ENCODE measurements at regions not wholly inside any gene's neighbourhood (a gene's known extent, or its start where the extent isn't known, plus 50 kb on each side); places are given as distances from the start of the nearest gene placed in this dataset.

DNA sequence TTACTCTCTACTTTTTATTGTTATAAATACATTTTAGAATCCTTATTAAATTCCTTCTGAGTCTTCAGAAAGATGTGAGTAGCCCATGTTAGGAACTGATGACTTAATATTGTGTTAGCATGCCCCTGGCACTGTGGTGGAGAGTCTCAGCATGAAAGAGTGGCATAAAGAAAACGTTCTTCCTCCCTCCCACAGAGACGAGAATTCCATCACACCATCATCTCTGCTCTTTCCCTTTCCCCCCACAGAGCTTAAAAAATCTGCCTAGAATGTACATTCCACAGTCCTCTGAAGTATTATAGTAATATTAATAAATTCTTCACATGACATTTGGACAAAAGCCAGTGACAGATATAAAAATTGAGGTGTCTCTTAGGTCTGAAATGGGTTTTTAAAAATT lies 117.8 kb upstream of the DKK2 start:
- Histone ChIP-seq H3K27me3 (ENCODE audit: insufficient read depth) (no peaks in the 10 kb centered on the region), H3K9me2 (ENCODE audit: insufficient read depth) (no peaks in the 10 kb centered on the region), H3F3A (replicated peaks; ENCODE audit: low read depth) (no peaks in the 10 kb centered on the region), H4K20me1 (replicated peaks; ENCODE audit: insufficient read depth) (no peaks in the 10 kb centered on the region), H3K4me1 (ENCODE audit: insufficient read depth) (no peaks in the 10 kb centered on the region), H3K36me3 (ENCODE audit: insufficient read depth) (no peaks in the 10 kb centered on the region), H3K4me3 (no peak overlapping the region), H3K79me2 (replicated peaks; ENCODE audit: insufficient read depth) (no peaks in the 10 kb centered on the region), H2AFZ (no peak overlapping the region), H3K4me2 (no peak overlapping the region), H3K27ac (ENCODE audit: low read depth) (no peak overlapping the region)
- H3K27ac Mint-ChIP-seq: no peak overlapping the region
- no peaks in the 10 kb centered on the region for H3K9me3 Mint-ChIP-seq
- peak; percentile 4 for DNase-seq (ENCODE audit: low spot score)
- peak; percentile 25; the same call in 1 of the 3 replicates for ATAC-seq
- peaks cover 3% of the 10 kb centered on the region for H3K27me3 Mint-ChIP-seq (ENCODE audit: insufficient read depth, low read depth, poor library complexity)
- peaks cover 19% of the 10 kb centered on the region for H3K4me1 Mint-ChIP-seq
- TF ChIP-seq NANOG (IDR thresholded peaks at IDR 0.05; ENCODE audit: borderline replicate concordance): no peak
- TF ChIP-seq, protein P1, sequence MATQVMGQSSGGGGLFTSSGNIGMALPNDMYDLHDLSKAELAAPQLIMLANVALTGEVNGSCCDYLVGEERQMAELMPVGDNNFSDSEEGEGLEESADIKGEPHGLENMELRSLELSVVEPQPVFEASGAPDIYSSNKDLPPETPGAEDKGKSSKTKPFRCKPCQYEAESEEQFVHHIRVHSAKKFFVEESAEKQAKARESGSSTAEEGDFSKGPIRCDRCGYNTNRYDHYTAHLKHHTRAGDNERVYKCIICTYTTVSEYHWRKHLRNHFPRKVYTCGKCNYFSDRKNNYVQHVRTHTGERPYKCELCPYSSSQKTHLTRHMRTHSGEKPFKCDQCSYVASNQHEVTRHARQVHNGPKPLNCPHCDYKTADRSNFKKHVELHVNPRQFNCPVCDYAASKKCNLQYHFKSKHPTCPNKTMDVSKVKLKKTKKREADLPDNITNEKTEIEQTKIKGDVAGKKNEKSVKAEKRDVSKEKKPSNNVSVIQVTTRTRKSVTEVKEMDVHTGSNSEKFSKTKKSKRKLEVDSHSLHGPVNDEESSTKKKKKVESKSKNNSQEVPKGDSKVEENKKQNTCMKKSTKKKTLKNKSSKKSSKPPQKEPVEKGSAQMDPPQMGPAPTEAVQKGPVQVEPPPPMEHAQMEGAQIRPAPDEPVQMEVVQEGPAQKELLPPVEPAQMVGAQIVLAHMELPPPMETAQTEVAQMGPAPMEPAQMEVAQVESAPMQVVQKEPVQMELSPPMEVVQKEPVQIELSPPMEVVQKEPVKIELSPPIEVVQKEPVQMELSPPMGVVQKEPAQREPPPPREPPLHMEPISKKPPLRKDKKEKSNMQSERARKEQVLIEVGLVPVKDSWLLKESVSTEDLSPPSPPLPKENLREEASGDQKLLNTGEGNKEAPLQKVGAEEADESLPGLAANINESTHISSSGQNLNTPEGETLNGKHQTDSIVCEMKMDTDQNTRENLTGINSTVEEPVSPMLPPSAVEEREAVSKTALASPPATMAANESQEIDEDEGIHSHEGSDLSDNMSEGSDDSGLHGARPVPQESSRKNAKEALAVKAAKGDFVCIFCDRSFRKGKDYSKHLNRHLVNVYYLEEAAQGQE (IDR thresholded peaks at IDR 0.05; ENCODE audit: unreplicated experiment): no peak
- no peak for TF ChIP-seq ZNF331 (CRISPR knock-in tag; IDR thresholded peaks at IDR 0.05; ENCODE audit: low read depth)
- no peak for TF ChIP-seq EZH2phosphoT487 (IDR thresholded peaks at IDR 0.05; ENCODE audit: unreplicated experiment)
- TF ChIP-seq, protein P2, sequence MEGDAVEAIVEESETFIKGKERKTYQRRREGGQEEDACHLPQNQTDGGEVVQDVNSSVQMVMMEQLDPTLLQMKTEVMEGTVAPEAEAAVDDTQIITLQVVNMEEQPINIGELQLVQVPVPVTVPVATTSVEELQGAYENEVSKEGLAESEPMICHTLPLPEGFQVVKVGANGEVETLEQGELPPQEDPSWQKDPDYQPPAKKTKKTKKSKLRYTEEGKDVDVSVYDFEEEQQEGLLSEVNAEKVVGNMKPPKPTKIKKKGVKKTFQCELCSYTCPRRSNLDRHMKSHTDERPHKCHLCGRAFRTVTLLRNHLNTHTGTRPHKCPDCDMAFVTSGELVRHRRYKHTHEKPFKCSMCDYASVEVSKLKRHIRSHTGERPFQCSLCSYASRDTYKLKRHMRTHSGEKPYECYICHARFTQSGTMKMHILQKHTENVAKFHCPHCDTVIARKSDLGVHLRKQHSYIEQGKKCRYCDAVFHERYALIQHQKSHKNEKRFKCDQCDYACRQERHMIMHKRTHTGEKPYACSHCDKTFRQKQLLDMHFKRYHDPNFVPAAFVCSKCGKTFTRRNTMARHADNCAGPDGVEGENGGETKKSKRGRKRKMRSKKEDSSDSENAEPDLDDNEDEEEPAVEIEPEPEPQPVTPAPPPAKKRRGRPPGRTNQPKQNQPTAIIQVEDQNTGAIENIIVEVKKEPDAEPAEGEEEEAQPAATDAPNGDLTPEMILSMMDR (conservative IDR thresholded peaks at IDR 0.05; ENCODE audit: low read depth in 2 of 2): no peak
- no peak for TF ChIP-seq POLR2AphosphoS5 (IDR thresholded peaks at IDR 0.05; ENCODE audit: low read depth)
- no peak for TF ChIP-seq JUNB (IDR thresholded peaks at IDR 0.05; ENCODE audit: unreplicated experiment)
- no peak for TF ChIP-seq EZH2 (IDR thresholded peaks at IDR 0.05; ENCODE audit: low read depth, unreplicated experiment)
- TF ChIP-seq ZNF114 (CRISPR knock-in tag; IDR thresholded peaks at IDR 0.05): no peak
- TF ChIP-seq, protein P3, sequence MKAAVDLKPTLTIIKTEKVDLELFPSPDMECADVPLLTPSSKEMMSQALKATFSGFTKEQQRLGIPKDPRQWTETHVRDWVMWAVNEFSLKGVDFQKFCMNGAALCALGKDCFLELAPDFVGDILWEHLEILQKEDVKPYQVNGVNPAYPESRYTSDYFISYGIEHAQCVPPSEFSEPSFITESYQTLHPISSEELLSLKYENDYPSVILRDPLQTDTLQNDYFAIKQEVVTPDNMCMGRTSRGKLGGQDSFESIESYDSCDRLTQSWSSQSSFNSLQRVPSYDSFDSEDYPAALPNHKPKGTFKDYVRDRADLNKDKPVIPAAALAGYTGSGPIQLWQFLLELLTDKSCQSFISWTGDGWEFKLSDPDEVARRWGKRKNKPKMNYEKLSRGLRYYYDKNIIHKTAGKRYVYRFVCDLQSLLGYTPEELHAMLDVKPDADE (IDR thresholded peaks at IDR 0.05): no peak
- TF ChIP-seq STAT1 (IDR thresholded peaks at IDR 0.05; ENCODE audit: unreplicated experiment): no peak
- TF ChIP-seq, protein P4, sequence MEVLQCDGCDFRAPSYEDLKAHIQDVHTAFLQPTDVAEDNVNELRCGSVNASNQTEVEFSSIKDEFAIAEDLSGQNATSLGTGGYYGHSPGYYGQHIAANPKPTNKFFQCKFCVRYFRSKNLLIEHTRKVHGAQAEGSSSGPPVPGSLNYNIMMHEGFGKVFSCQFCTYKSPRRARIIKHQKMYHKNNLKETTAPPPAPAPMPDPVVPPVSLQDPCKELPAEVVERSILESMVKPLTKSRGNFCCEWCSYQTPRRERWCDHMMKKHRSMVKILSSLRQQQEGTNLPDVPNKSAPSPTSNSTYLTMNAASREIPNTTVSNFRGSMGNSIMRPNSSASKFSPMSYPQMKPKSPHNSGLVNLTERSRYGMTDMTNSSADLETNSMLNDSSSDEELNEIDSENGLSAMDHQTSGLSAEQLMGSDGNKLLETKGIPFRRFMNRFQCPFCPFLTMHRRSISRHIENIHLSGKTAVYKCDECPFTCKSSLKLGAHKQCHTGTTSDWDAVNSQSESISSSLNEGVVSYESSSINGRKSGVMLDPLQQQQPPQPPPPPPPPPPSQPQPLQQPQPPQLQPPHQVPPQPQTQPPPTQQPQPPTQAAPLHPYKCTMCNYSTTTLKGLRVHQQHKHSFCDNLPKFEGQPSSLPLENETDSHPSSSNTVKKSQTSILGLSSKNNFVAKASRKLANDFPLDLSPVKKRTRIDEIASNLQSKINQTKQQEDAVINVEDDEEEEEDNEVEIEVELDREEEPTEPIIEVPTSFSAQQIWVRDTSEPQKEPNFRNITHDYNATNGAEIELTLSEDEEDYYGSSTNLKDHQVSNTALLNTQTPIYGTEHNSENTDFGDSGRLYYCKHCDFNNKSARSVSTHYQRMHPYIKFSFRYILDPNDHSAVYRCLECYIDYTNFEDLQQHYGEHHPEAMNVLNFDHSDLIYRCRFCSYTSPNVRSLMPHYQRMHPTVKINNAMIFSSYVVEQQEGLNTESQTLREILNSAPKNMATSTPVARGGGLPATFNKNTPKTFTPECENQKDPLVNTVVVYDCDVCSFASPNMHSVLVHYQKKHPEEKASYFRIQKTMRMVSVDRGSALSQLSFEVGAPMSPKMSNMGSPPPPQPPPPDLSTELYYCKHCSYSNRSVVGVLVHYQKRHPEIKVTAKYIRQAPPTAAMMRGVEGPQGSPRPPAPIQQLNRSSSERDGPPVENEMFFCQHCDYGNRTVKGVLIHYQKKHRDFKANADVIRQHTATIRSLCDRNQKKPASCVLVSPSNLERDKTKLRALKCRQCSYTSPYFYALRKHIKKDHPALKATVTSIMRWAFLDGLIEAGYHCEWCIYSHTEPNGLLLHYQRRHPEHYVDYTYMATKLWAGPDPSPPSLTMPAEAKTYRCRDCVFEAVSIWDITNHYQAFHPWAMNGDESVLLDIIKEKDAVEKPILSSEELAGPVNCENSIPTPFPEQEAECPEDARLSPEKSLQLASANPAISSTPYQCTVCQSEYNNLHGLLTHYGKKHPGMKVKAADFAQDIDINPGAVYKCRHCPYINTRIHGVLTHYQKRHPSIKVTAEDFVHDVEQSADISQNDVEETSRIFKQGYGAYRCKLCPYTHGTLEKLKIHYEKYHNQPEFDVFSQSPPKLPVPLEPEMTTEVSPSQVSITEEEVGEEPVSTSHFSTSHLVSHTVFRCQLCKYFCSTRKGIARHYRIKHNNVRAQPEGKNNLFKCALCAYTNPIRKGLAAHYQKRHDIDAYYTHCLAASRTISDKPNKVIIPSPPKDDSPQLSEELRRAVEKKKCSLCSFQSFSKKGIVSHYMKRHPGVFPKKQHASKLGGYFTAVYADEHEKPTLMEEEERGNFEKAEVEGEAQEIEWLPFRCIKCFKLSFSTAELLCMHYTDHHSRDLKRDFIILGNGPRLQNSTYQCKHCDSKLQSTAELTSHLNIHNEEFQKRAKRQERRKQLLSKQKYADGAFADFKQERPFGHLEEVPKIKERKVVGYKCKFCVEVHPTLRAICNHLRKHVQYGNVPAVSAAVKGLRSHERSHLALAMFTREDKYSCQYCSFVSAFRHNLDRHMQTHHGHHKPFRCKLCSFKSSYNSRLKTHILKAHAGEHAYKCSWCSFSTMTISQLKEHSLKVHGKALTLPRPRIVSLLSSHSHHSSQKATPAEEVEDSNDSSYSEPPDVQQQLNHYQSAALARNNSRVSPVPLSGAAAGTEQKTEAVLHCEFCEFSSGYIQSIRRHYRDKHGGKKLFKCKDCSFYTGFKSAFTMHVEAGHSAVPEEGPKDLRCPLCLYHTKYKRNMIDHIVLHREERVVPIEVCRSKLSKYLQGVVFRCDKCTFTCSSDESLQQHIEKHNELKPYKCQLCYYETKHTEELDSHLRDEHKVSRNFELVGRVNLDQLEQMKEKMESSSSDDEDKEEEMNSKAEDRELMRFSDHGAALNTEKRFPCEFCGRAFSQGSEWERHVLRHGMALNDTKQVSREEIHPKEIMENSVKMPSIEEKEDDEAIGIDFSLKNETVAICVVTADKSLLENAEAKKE (CRISPR knock-in tag; IDR thresholded peaks at IDR 0.05): no peak
- TF ChIP-seq CREB1 (CRISPR knock-in tag; IDR thresholded peaks at IDR 0.05; ENCODE audit: low read depth): no peak
- no peak overlapping the region for H3K4me3 Mint-ChIP-seq
- H3K36me3 Mint-ChIP-seq (ENCODE audit: low read depth): no peaks in the 10 kb centered on the region; the same call in 2 of the 3 replicates

Data from GM23338 (cell line).